Naive thymus-derived CD4-positive, alpha-beta T cell (primary cell): ENCODE measurements at regions not wholly inside any gene's neighbourhood (a gene's known extent, or its start where the extent isn't known, plus 50 kb on each side); places are given as distances from the start of the nearest gene placed in this dataset.

Experiments used
- ATAC-seq: fragments of 150-1000 bp; cut with Tn5 transposase; 2 replicates; pipeline ENCODE4 v1.10.0; 2021; ENCODE audit warnings: mild to moderate bottlenecking, moderate library complexity
- CTCF ChIA-PET: fragments of 350-600 bp; sonication (Branson Sonifier 250); formaldehyde crosslinking; loops from one replicate; lab custom pipeline; 2021; ENCODE audit warnings: antibody characterized with exemption; lab: Charles Lee
- POLR2A ChIA-PET: fragments of 350-600 bp; sonication (Branson Sonifier 250); formaldehyde crosslinking; loops from one replicate; lab custom pipeline; 2021; ENCODE audit warnings: antibody characterized with exemption, inconsistent platforms; lab: Charles Lee
- DNase-seq, 9 donors: peaks; one replicate each; pipeline versions ENCODE4 v3.0.0 to v3.0.0-alpha.2; 2020 to 2022; ENCODE audit warnings: mixed read lengths in 1 of 9
- H3K27ac ChIP-seq: one replicate; pipeline ENCODE4 v1.7.0; 2013; ENCODE audit warnings: mild to moderate bottlenecking, low read depth, low read length, moderate library complexity
- H3K27me3 ChIP-seq, 2 donors: one replicate each; pipeline ENCODE4 v1.7.0; 2013; ENCODE audit warnings: low read length in 2 of 2, mild to moderate bottlenecking in 2 of 2, moderate library complexity in 2 of 2; ENCODE audit not compliant: control insufficient read depth in 2 of 2, insufficient read depth in 2 of 2
- H3K36me3 ChIP-seq, 3 experiments: 1 replicate in 2 of 3; 2 replicates in 1 of 3; pipeline ENCODE4 v1.7.0; 2013; ENCODE audit warnings: low read length in 3 of 3, mild to moderate bottlenecking in 3 of 3, moderate library complexity in 1 of 3; ENCODE audit not compliant: insufficient read depth in 3 of 3, control insufficient read depth in 2 of 3
- H3K4me1 ChIP-seq, 2 donors: one replicate each; pipeline ENCODE4 v1.7.0; 2013; ENCODE audit warnings: low read length in 2 of 2, mild to moderate bottlenecking in 2 of 2, moderate library complexity in 1 of 2; ENCODE audit not compliant: control insufficient read depth in 2 of 2, insufficient read depth in 2 of 2
- H3K4me3 ChIP-seq: 2 replicates; pipeline ENCODE4 v1.7.0; 2013; ENCODE audit warnings: mild to moderate bottlenecking, low read length
- H3K9me3 ChIP-seq, 3 experiments: 1 replicate in 2 of 3; 2 replicates in 1 of 3; pipeline ENCODE4 v1.7.0; 2013; ENCODE audit warnings: low read length in 3 of 3; ENCODE audit not compliant: control insufficient read depth in 2 of 3
- H3K27ac Mint-ChIP-seq, 9 donors: one replicate each; pipeline ENCODE4 v1.8.0; 2020 to 2022; ENCODE audit warnings: mixed read lengths in 9 of 9, mild to moderate bottlenecking in 8 of 9, moderate library complexity in 5 of 9, inconsistent platforms in 2 of 9
- H3K27me3 Mint-ChIP-seq, 5 donors: one replicate each; pipeline ENCODE4 v1.8.0; 2021 to 2022; ENCODE audit warnings: mixed read lengths in 5 of 5, mild to moderate bottlenecking in 1 of 5
- H3K36me3 Mint-ChIP-seq, 5 donors: one replicate each; pipeline ENCODE4 v1.8.0; 2020 to 2022; ENCODE audit warnings: mixed read lengths in 5 of 5, mild to moderate bottlenecking in 3 of 5, inconsistent platforms in 1 of 5
- H3K4me1 Mint-ChIP-seq, 7 donors: one replicate each; pipeline ENCODE4 v1.8.0; 2020 to 2022; ENCODE audit warnings: mixed read lengths in 7 of 7, mild to moderate bottlenecking in 3 of 7, inconsistent platforms in 1 of 7
- H3K4me3 Mint-ChIP-seq, 10 donors: one replicate each; pipeline ENCODE4 v1.8.0; 2020 to 2022; ENCODE audit warnings: mild to moderate bottlenecking in 10 of 10, mixed read lengths in 10 of 10, moderate library complexity in 6 of 10, inconsistent platforms in 2 of 10
- H3K9me3 Mint-ChIP-seq, 11 donors: one replicate each; pipeline ENCODE4 v1.8.0; 2020 to 2022; ENCODE audit warnings: mixed read lengths in 11 of 11, mild to moderate bottlenecking in 4 of 11, inconsistent platforms in 1 of 11, moderate library complexity in 1 of 11
- intact Hi-C, 2 donors: fragments of 100-400 bp; cut with micrococcal nuclease; formaldehyde crosslinking; loops; one replicate each; pipeline ENCODE4 v1.15.1; 2023

- Mint-ChIP-seq H3K4me1 (peaks cover 12 to 41% (median 25%) of the 10 kb centered on the region in 7 donors), H3K9me3 (no peaks in the 10 kb centered on the region), H3K27ac (no peak overlapping the region), H3K27me3 (no peaks in the 10 kb centered on the region), H3K36me3 (peaks cover 0 to 15% (median 1%) of the 10 kb centered on the region in 5 donors), H3K4me3 (no peak overlapping the region)
- H3K36me3 ChIP-seq = peaks cover 0 to 3% (median 0%) of the 10 kb centered on the region in 3 experiments
- H3K9me3 ChIP-seq = no peaks in the 10 kb centered on the region
- H3K4me1 ChIP-seq = peaks cover 0 to 10% of the 10 kb centered on the region in 2 donors
- POLR2A ChIA-PET = no interaction called here
- intact Hi-C loops = no loop called here
- no peak overlapping the region for H3K4me3 ChIP-seq
- H3K27me3 ChIP-seq = no peaks in the 10 kb centered on the region
- CTCF ChIA-PET = interaction anchor here (0.7 to 1.0 kb wide), 2 partner anchors 108 to 422 kb away, joined by 3 read pairs; no protein-coding TSS in a partner anchor
- no peak for DNase-seq
- H3K27ac ChIP-seq = no peak overlapping the region
- no peak for ATAC-seq
Observed at GRCh38 chr20:3325864-3326263, 81.6 kb downstream of the DNAAF9 start.

GRCh38 chr20:3323398-3323797 lies 84.1 kb downstream of the DNAAF9 start:
- no peak overlapping the region for H3K4me3 Mint-ChIP-seq
- H3K4me3 ChIP-seq = no peak overlapping the region
- peaks cover 0 to 3% of the 10 kb centered on the region in 2 donors for H3K4me1 ChIP-seq
- H3K9me3 ChIP-seq = no peaks in the 10 kb centered on the region
- ATAC-seq (peak; percentile 36), DNase-seq (no peak)
- H3K27ac Mint-ChIP-seq = peak overlapping the region in 1 of 9 donors; percentile 30
- H3K9me3 Mint-ChIP-seq = no peaks in the 10 kb centered on the region
- peaks cover 0 to 15% (median 1%) of the 10 kb centered on the region in 5 donors for H3K36me3 Mint-ChIP-seq
- no peaks in the 10 kb centered on the region for H3K27me3 ChIP-seq
- H3K4me1 Mint-ChIP-seq = peaks cover 3 to 25% (median 10%) of the 10 kb centered on the region in 7 donors
- no peak overlapping the region for H3K27ac ChIP-seq
- H3K27me3 Mint-ChIP-seq = no peaks in the 10 kb centered on the region
- intact Hi-C loops = no loop called here
- H3K36me3 ChIP-seq = peaks cover 0 to 3% (median 0%) of the 10 kb centered on the region in 3 experiments
- POLR2A ChIA-PET = no interaction called here
- CTCF ChIA-PET = no interaction called here

- Histone ChIP-seq H3K4me1 (no peaks in the 10 kb centered on the region), H3K4me3 (no peak overlapping the region), H3K36me3 (no peaks in the 10 kb centered on the region), H3K27me3 (no peaks in the 10 kb centered on the region), H3K27ac (no peak overlapping the region), H3K9me3 (no peaks in the 10 kb centered on the region)
- ATAC-seq (no peak), DNase-seq (no peak)
- Mint-ChIP-seq H3K4me1 (peaks cover 0 to 1% (median under 1%) of the 10 kb centered on the region in 7 donors), H3K27me3 (no peaks in the 10 kb centered on the region), H3K27ac (no peak overlapping the region), H3K36me3 (peaks cover 0 to 17% (median 2%) of the 10 kb centered on the region in 5 donors), H3K4me3 (no peak overlapping the region), H3K9me3 (no peaks in the 10 kb centered on the region)
- intact Hi-C loops = no loop called here
- POLR2A ChIA-PET = interaction anchor here (0.7 kb wide), 1 partner anchor 109 kb away, joined by 4 read pairs; the partner anchor contains the start of gene ITPA
- CTCF ChIA-PET = interaction anchor here (0.9 kb wide), 1 partner anchor 265 kb away, joined by 3 read pairs; no protein-coding TSS in a partner anchor
Observed at GRCh38 chr20:3318226-3318884, 79.4 kb upstream of the SLC4A11 start.

GRCh38 chr20:3316136-3316535 lies 77.1 kb upstream of the SLC4A11 start:
- no peaks in the 10 kb centered on the region for H3K27me3 Mint-ChIP-seq
- CTCF ChIA-PET = interaction anchor here (0.7 to 4.6 kb wide), 13 partner anchors 9 to 264 kb away, joined by 3 to 27 read pairs (median 4); no protein-coding TSS in a partner anchor
- Histone ChIP-seq H3K27me3 (no peaks in the 10 kb centered on the region), H3K9me3 (no peaks in the 10 kb centered on the region), H3K4me3 (no peak overlapping the region), H3K27ac (no peak overlapping the region), H3K4me1 (no peaks in the 10 kb centered on the region), H3K36me3 (no peaks in the 10 kb centered on the region)
- ATAC-seq (peak; percentile 20), DNase-seq (no peak)
- H3K9me3 Mint-ChIP-seq = no peaks in the 10 kb centered on the region
- H3K4me1 Mint-ChIP-seq = peaks cover 0 to 4% (median 0%) of the 10 kb centered on the region in 7 donors
- H3K36me3 Mint-ChIP-seq = peaks cover 0 to 20% (median 4%) of the 10 kb centered on the region in 5 donors
- H3K4me3 Mint-ChIP-seq = no peak overlapping the region
- POLR2A ChIA-PET = interaction anchor here (0.8 to 2.2 kb wide), 3 partner anchors 93 to 194 kb away, joined by 3 to 5 read pairs (median 3); no protein-coding TSS in a partner anchor
- H3K27ac Mint-ChIP-seq = no peak overlapping the region
- intact Hi-C loops = loop anchor here (1.0 to 2.0 kb wide), 5 partner anchors 98 to 262 kb away; no protein-coding TSS in a partner anchor

- POLR2A ChIA-PET = no interaction called here
- ATAC-seq (no peak), DNase-seq (no peak)
- Histone ChIP-seq H3K27me3 (no peaks in the 10 kb centered on the region), H3K27ac (no peak overlapping the region), H3K36me3 (no peaks in the 10 kb centered on the region), H3K4me3 (no peak overlapping the region), H3K9me3 (no peaks in the 10 kb centered on the region), H3K4me1 (no peaks in the 10 kb centered on the region)
- intact Hi-C loops = no loop called here
- Mint-ChIP-seq H3K27ac (no peak overlapping the region), H3K4me1 (peaks cover 0 to 4% (median 0%) of the 10 kb centered on the region in 7 donors), H3K9me3 (no peaks in the 10 kb centered on the region), H3K27me3 (no peaks in the 10 kb centered on the region), H3K36me3 (peaks cover 0 to 20% (median 4%) of the 10 kb centered on the region in 5 donors), H3K4me3 (no peak overlapping the region)
- CTCF ChIA-PET = interaction anchor here (0.6 to 4.6 kb wide), 9 partner anchors 10 to 586 kb away, joined by 3 to 27 read pairs (median 4); partner anchors contain the start of gene GNRH2
Observed at GRCh38 chr20:3315136-3315535, 76.1 kb upstream of the SLC4A11 start.

- peaks cover 0 to 20% (median 4%) of the 10 kb centered on the region in 5 donors for H3K36me3 Mint-ChIP-seq
- DNase-seq (no peak), ATAC-seq (no peak)
- H3K4me3 Mint-ChIP-seq = no peak overlapping the region
- H3K9me3 ChIP-seq = no peaks in the 10 kb centered on the region
- no peaks in the 10 kb centered on the region for H3K9me3 Mint-ChIP-seq
- no peaks in the 10 kb centered on the region for H3K4me1 ChIP-seq
- H3K27me3 ChIP-seq = no peaks in the 10 kb centered on the region
- H3K4me3 ChIP-seq = no peak overlapping the region
- peaks cover 0 to 4% (median 0%) of the 10 kb centered on the region in 7 donors for H3K4me1 Mint-ChIP-seq
- H3K27ac Mint-ChIP-seq = peak overlapping the region in 2 of 9 donors; percentile 2 to 51
- intact Hi-C loops = no loop called here
- no peaks in the 10 kb centered on the region for H3K36me3 ChIP-seq
- ChIA-PET CTCF (interaction anchor here (0.7 to 4.6 kb wide), 6 partner anchors 10 to 585 kb away, joined by 3 to 27 read pairs (median 4); no protein-coding TSS in a partner anchor), POLR2A (no interaction called here)
- no peaks in the 10 kb centered on the region for H3K27me3 Mint-ChIP-seq
- H3K27ac ChIP-seq = no peak overlapping the region
Observed at GRCh38 chr20:3314391-3314790, 75.4 kb upstream of the SLC4A11 start.
